ENCODE measurements at regions not wholly inside any gene's neighbourhood (a gene's known extent, or its start where the extent isn't known, plus 50 kb on each side); places are given as distances from the start of the nearest gene placed in this dataset.
"Not testable (repeated sequence)": the region's sequence is repeated elsewhere in the genome, so short reads cannot be mapped to it uniquely, and the experiment has no call there.

GRCh38 chr1:227415115-227415790 lies 97.0 kb upstream of the CDC42BPA start:
- no peak for DNase-seq

GRCh38 chr1:227411066-227411465 lies 92.8 kb upstream of the CDC42BPA start:
- DNase-seq = no peak

GRCh38 chr1:227406332-227406731 lies 88.0 kb upstream of the CDC42BPA start:
- DNase-seq = not testable (repeated sequence)

GRCh38 chr1:227403535-227403934 lies 85.2 kb upstream of the CDC42BPA start:
- no peak for DNase-seq

- no peak for DNase-seq
Observed at GRCh38 chr1:227401562-227402342, 83.5 kb upstream of the CDC42BPA start.

GRCh38 chr1:227399152-227399730 lies 80.9 kb upstream of the CDC42BPA start:
- no peak for DNase-seq

GRCh38 chr1:227397354-227397978 lies 79.2 kb upstream of the CDC42BPA start:
- no peak for DNase-seq

GRCh38 chr1:227396539-227397353 lies 78.5 kb upstream of the CDC42BPA start:
- DNase-seq = no peak

GRCh38 chr1:227395426-227396028 lies 77.2 kb upstream of the CDC42BPA start:
- no peak for DNase-seq

- no peak for DNase-seq
Observed at GRCh38 chr1:227392984-227393764, 74.9 kb upstream of the CDC42BPA start.

- no peak for DNase-seq
Observed at GRCh38 chr1:227391879-227392278, 73.6 kb upstream of the CDC42BPA start.

- DNase-seq = no peak
Observed at GRCh38 chr1:227391211-227391610, 72.9 kb upstream of the CDC42BPA start.

GRCh38 chr1:227390525-227390924 lies 72.2 kb upstream of the CDC42BPA start:
- no peak for DNase-seq

- DNase-seq = no peak
Observed at GRCh38 chr1:227388214-227389168, 70.2 kb upstream of the CDC42BPA start.

GRCh38 chr1:227379555-227379892 lies 61.2 kb upstream of the CDC42BPA start:
- no peak for DNase-seq

- DNase-seq = no peak
Observed at GRCh38 chr1:227378871-227379554, 60.7 kb upstream of the CDC42BPA start.

- DNase-seq = no peak
Observed at GRCh38 chr1:227378181-227378580, 59.9 kb upstream of the CDC42BPA start.

GRCh38 chr1:227374846-227375245 lies 56.6 kb upstream of the CDC42BPA start:
- DNase-seq = no peak

- DNase-seq = peak; percentile 65
Observed at GRCh38 chr1:227372726-227373130, 54.4 kb upstream of the CDC42BPA start.

Measured in SHP77 treated with DMSO at 0.1 percent for 48 hours (cell line).